Liver (tissue), 3 donors: ENCODE measurements at regions not wholly inside any gene's neighbourhood (a gene's known extent, or its start where the extent isn't known, plus 50 kb on each side); places are given as distances from the start of the nearest gene placed in this dataset.

Experiments used
- CTCF ChIP-seq: fragments of 150-350 bp; IDR thresholded peaks from 2 replicates; pipeline ENCODE4 v1.5.1; 2017; ENCODE audit warnings: improper control_type of control experiment, low read depth, low read length; ENCODE audit not compliant: missing input control
- JUND ChIP-seq, 2 donors: IDR thresholded peaks; 2 replicates each; pipeline ENCODE4 v1.6.1; 2016; ENCODE audit warnings: antibody characterized with exemption in 2 of 2
- RAD21 ChIP-seq, 2 donors: IDR thresholded peaks; 2 replicates each; pipeline ENCODE4 v1.6.1; 2016; ENCODE audit warnings: antibody characterized with exemption in 2 of 2, mild to moderate bottlenecking in 2 of 2
- TF ChIP-seq, protein P1 (sequence below): IDR thresholded peaks from 2 replicates; pipeline ENCODE4 v1.6.1; 2016; ENCODE audit warnings: antibody characterized with exemption
- donor health status: healthy.
- donor health status: healthy.

- TF ChIP-seq CTCF, result no peak
- TF ChIP-seq JUND (IDR thresholded peaks at IDR 0.05), result no peak
- TF ChIP-seq RAD21 (IDR thresholded peaks at IDR 0.05), result no peak
- TF ChIP-seq, protein P1, sequence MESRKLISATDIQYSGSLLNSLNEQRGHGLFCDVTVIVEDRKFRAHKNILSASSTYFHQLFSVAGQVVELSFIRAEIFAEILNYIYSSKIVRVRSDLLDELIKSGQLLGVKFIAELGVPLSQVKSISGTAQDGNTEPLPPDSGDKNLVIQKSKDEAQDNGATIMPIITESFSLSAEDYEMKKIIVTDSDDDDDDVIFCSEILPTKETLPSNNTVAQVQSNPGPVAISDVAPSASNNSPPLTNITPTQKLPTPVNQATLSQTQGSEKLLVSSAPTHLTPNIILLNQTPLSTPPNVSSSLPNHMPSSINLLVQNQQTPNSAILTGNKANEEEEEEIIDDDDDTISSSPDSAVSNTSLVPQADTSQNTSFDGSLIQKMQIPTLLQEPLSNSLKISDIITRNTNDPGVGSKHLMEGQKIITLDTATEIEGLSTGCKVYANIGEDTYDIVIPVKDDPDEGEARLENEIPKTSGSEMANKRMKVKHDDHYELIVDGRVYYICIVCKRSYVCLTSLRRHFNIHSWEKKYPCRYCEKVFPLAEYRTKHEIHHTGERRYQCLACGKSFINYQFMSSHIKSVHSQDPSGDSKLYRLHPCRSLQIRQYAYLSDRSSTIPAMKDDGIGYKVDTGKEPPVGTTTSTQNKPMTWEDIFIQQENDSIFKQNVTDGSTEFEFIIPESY, result no peak
Measured at GRCh38 chr1:173118404-173118803, 67.7 kb upstream of the TNFSF18 start.
